SH-SY5Y (cell line): ENCODE measurements at regions not wholly inside any gene's neighbourhood (a gene's known extent, or its start where the extent isn't known, plus 50 kb on each side); places are given as distances from the start of the nearest gene placed in this dataset.

Experiments
- GATA2 ChIP-seq: IDR thresholded peaks from 2 replicates; pipeline ENCODE4 v1.6.1; 2011; ENCODE audit warnings: mild to moderate bottlenecking, low read depth, low read length
- GATA3 ChIP-seq: IDR thresholded peaks from 2 replicates; pipeline ENCODE4 v1.6.1; 2011; ENCODE audit warnings: low read depth, mild to moderate bottlenecking, low read length, moderate library complexity

DNA sequence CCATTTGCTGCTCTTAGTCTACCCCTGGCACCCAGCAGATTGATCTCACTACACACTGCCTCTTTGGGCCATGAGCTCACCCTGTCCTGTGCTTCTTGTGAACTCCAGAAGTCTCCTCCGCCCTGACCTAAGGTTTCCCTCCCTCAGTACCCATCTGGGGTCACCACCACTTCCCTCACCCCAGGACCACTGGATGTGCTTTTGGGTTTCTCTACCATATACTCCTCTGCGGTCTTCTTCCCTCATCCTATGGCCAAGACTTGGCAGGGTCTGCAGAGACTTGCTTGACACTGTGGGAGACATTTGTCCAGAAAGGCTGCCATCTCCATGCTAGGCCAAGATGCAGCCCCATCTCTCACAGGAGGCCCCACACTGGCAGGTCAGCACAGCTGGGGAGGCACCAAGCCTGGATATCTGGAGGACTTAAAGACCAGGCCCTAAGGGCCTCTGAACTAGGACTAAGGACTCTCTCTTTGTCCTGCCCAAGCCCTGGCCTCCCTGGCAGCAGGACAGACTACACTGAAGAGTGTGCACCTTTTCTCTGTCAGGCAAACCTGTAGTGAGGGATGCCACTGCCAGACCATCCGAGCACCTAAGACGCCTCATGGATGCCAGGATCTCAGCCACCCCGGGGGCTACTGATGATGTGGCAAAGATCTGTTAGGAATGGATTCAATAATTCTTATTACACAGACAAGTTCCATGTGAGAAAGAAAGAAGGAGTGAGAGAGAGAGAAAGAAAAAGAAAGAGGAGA lies 134.6 kb downstream of the ZNF467 start:
- TF ChIP-seq GATA3 (no peak), GATA2 (no peak)
